Panc1 (cell line): ENCODE measurements at regions not wholly inside any gene's neighbourhood (a gene's known extent, or its start where the extent isn't known, plus 50 kb on each side); places are given as distances from the start of the nearest gene placed in this dataset.

Experiments used
- ATAC-seq: fragments of 200-7000 bp; cut with Tn5 transposase; 2 replicates; pipeline ENCODE4 v1.9.1; 2020; ENCODE audit warnings: mild to moderate bottlenecking, moderate library complexity
- BruUV-seq: library from RNA; stranded (reverse); fragments of 400-500 nt; replicated peaks from 2 replicates; lab custom pipeline; 2021; lab: Mats Ljungman, UMichigan
- CTCF ChIA-PET: fragments of 300-600 bp; sonication (Branson Sonifier 250); formaldehyde crosslinking; loops from one replicate; lab custom pipeline; 2022; ENCODE audit warnings: antibody characterized with exemption; lab: Charles Lee
- POLR2A ChIA-PET: fragments of 300-600 bp; sonication (Branson Sonifier 250); formaldehyde crosslinking; loops from one replicate; lab custom pipeline; 2022; ENCODE audit warnings: antibody characterized with exemption; lab: Charles Lee
- DNase-seq: peaks from one replicate; pipeline ENCODE4 v3.0.0-alpha.2; 2010; ENCODE audit warnings: low read depth, low spot score
- H3K27ac ChIP-seq: 2 replicates; pipeline ENCODE4 v1.5.1; 2011; ENCODE audit warnings: mild to moderate bottlenecking, low read length, inconsistent platforms
- H3K27me3 ChIP-seq: fragments of 200-500 bp; sonication (Bioruptor generic); 2 replicates; pipeline ENCODE4 v1.6.0; 2014; ENCODE audit warnings: low read length, inconsistent platforms; ENCODE audit not compliant: control insufficient read depth, insufficient read depth
- H3K36me3 ChIP-seq: fragments of 200-500 bp; sonication (Bioruptor generic); 2 replicates; pipeline ENCODE4 v1.5.1; 2014; ENCODE audit warnings: inconsistent platforms, mild to moderate bottlenecking, low read length, moderate library complexity; ENCODE audit not compliant: control insufficient read depth, insufficient read depth
- H3K4me1 ChIP-seq: 2 replicates; pipeline ENCODE4 v1.5.1; 2011; ENCODE audit warnings: inconsistent platforms, mild to moderate bottlenecking, low read length, moderate library complexity; ENCODE audit not compliant: control insufficient read depth, insufficient read depth
- H3K4me3 ChIP-seq, 2 experiments: 2 replicates each; pipeline ENCODE4 v1.5.1; 2011 to 2012; ENCODE audit warnings: low read depth in 2 of 2, low read length in 2 of 2, mild to moderate bottlenecking in 2 of 2, inconsistent platforms in 1 of 2, moderate library complexity in 1 of 2
- H3K9me3 ChIP-seq: fragments of 200-500 bp; sonication (Bioruptor generic); 2 replicates; pipeline ENCODE4 v1.5.1; 2014; ENCODE audit warnings: low read depth, mild to moderate bottlenecking, inconsistent platforms, low read length, moderate library complexity; ENCODE audit not compliant: control insufficient read depth, insufficient read depth
- CTCF ChIP-seq: fragments of 450-650 bp; IDR thresholded peaks from 2 replicates; pipeline ENCODE4 v1.5.1; 2017; ENCODE audit warnings: mild to moderate bottlenecking
- POLR2AphosphoS5 ChIP-seq: IDR thresholded peaks from 2 replicates; pipeline ENCODE4 v1.6.1; 2012; ENCODE audit warnings: mild to moderate bottlenecking, low read depth, low read length, moderate library complexity
- SIN3A ChIP-seq: IDR thresholded peaks from 2 replicates; pipeline ENCODE4 v1.6.1; 2012; ENCODE audit warnings: low read depth, mild to moderate bottlenecking, low read length, moderate library complexity, borderline replicate concordance; ENCODE audit not compliant: insufficient read depth
- TCF7L2 ChIP-seq: IDR thresholded peaks from 2 replicates; pipeline ENCODE4 v1.6.1; 2011; ENCODE audit warnings: mild to moderate bottlenecking, low read depth, low read length, inconsistent platforms
- in situ Hi-C: cut with HindIII; loops from 2 replicates; pipeline ENCODE4 v1.10.0; 2016; ENCODE audit warnings: low sequenced_read_pairs, low pct_unique_long_range_greater_than_20kb
- intact Hi-C: fragments of 100-400 bp; cut with micrococcal nuclease; formaldehyde crosslinking; loops from one replicate; pipeline ENCODE4 v1.10.0; 2022; ENCODE audit not compliant: unreplicated experiment
- TF ChIP-seq, protein P1 (sequence below), 2 experiments: IDR thresholded peaks; 2 replicates each; pipeline ENCODE4 v1.6.1; 2011 to 2012; ENCODE audit warnings: low read depth in 2 of 2, control low read depth in 1 of 2, low read length in 1 of 2, mild to moderate bottlenecking in 1 of 2, moderate library complexity in 1 of 2; ENCODE audit not compliant: insufficient read depth in 1 of 2

GRCh38 chr13:72637561-72637960, 89.9 kb downstream of the MZT1 start:
- H3K27ac ChIP-seq: no peak overlapping the region
- ATAC-seq (no peak), DNase-seq (no peak)
- H3K4me3 ChIP-seq: no peak overlapping the region
- intact Hi-C loops: no loop called here
- no peak for TF ChIP-seq CTCF
- TF ChIP-seq TCF7L2: no peak
- no peak for TF ChIP-seq SIN3A
- TF ChIP-seq, protein P1, sequence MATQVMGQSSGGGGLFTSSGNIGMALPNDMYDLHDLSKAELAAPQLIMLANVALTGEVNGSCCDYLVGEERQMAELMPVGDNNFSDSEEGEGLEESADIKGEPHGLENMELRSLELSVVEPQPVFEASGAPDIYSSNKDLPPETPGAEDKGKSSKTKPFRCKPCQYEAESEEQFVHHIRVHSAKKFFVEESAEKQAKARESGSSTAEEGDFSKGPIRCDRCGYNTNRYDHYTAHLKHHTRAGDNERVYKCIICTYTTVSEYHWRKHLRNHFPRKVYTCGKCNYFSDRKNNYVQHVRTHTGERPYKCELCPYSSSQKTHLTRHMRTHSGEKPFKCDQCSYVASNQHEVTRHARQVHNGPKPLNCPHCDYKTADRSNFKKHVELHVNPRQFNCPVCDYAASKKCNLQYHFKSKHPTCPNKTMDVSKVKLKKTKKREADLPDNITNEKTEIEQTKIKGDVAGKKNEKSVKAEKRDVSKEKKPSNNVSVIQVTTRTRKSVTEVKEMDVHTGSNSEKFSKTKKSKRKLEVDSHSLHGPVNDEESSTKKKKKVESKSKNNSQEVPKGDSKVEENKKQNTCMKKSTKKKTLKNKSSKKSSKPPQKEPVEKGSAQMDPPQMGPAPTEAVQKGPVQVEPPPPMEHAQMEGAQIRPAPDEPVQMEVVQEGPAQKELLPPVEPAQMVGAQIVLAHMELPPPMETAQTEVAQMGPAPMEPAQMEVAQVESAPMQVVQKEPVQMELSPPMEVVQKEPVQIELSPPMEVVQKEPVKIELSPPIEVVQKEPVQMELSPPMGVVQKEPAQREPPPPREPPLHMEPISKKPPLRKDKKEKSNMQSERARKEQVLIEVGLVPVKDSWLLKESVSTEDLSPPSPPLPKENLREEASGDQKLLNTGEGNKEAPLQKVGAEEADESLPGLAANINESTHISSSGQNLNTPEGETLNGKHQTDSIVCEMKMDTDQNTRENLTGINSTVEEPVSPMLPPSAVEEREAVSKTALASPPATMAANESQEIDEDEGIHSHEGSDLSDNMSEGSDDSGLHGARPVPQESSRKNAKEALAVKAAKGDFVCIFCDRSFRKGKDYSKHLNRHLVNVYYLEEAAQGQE (IDR thresholded peaks at IDR 0.05; ENCODE audit: insufficient read depth in 1 of 2, low read depth in 2 of 2, low read length in 1 of 2): no peak
- TF ChIP-seq POLR2AphosphoS5: no peak
- H3K4me1 ChIP-seq: no peaks in the 10 kb centered on the region
- no peaks in the 10 kb centered on the region for H3K27me3 ChIP-seq
- no peaks in the 10 kb centered on the region for H3K9me3 ChIP-seq
- ChIA-PET POLR2A (no interaction called here), CTCF (no interaction called here)
- no peaks in the 10 kb centered on the region for H3K36me3 ChIP-seq
- in situ Hi-C loops: no loop called here
- BruUV-seq: no TSS peak

- no peak for DNase-seq
- Histone ChIP-seq H3K27ac (no peak overlapping the region), H3K9me3 (no peaks in the 10 kb centered on the region), H3K27me3 (no peaks in the 10 kb centered on the region), H3K36me3 (no peaks in the 10 kb centered on the region), H3K4me3 (no peak overlapping the region), H3K4me1 (no peaks in the 10 kb centered on the region)
- TF ChIP-seq SIN3A: no peak
- TF ChIP-seq CTCF: no peak
- no peak for TF ChIP-seq TCF7L2
- TF ChIP-seq, protein P1 (IDR thresholded peaks at IDR 0.05; ENCODE audit: insufficient read depth in 1 of 2, low read depth in 2 of 2, low read length in 1 of 2): no peak
- no peak for TF ChIP-seq POLR2AphosphoS5
- no peak for ATAC-seq
- ChIA-PET CTCF (no interaction called here), POLR2A (no interaction called here)
- in situ Hi-C loops: no loop called here
- no TSS peak for BruUV-seq
- intact Hi-C loops: no loop called here
Observed at GRCh38 chr13:72634859-72635258, 92.6 kb downstream of the MZT1 start.
